AG09309 (cell line): ENCODE measurements at regions not wholly inside any gene's neighbourhood (a gene's known extent, or its start where the extent isn't known, plus 50 kb on each side); places are given as distances from the start of the nearest gene placed in this dataset.
A peak's percentile ranks its signal among the peaks of the same experiment; 100 is the strongest.

ENCODE experiments used
- DNase-seq: peaks from one replicate; pipeline ENCODE4 v3.0.0-alpha.2; 2010; ENCODE audit warnings: low read depth
- H3K4me3 ChIP-seq: 2 replicates; pipeline ENCODE4 v1.5.1; 2011; ENCODE audit warnings: mild to moderate bottlenecking, low read depth, low read length, moderate library complexity; ENCODE audit not compliant: control insufficient read depth
- TF ChIP-seq, protein P1 (sequence below): IDR thresholded peaks from 2 replicates; pipeline ENCODE4 v1.5.1; 2011; ENCODE audit warnings: mild to moderate bottlenecking, low read depth, low read length, inconsistent platforms; ENCODE audit not compliant: insufficient read depth, control insufficient read depth; ENCODE audit errors: missing control alignments

DNA sequence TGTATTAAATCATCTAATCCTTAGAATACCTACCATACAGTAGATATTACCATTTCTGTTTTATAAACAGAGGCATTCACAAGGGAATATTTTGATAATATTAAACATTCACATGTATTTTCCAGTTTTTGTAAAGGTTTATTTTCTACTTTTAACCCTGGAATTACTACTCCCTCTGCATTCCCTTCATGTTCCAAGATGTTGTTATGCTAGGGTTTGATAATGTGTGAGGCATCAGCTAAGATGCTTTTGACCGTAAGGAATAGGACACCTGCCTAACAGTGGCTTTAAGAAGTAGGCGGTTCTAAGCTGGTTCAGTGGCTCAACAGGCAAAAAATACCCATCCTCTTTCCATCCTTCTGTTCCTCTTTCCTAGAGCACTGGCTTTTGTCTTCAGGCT is 131.9 kb upstream of the USP24 start:
- TF ChIP-seq, protein P1, sequence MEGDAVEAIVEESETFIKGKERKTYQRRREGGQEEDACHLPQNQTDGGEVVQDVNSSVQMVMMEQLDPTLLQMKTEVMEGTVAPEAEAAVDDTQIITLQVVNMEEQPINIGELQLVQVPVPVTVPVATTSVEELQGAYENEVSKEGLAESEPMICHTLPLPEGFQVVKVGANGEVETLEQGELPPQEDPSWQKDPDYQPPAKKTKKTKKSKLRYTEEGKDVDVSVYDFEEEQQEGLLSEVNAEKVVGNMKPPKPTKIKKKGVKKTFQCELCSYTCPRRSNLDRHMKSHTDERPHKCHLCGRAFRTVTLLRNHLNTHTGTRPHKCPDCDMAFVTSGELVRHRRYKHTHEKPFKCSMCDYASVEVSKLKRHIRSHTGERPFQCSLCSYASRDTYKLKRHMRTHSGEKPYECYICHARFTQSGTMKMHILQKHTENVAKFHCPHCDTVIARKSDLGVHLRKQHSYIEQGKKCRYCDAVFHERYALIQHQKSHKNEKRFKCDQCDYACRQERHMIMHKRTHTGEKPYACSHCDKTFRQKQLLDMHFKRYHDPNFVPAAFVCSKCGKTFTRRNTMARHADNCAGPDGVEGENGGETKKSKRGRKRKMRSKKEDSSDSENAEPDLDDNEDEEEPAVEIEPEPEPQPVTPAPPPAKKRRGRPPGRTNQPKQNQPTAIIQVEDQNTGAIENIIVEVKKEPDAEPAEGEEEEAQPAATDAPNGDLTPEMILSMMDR: no peak
- no peak overlapping the region for H3K4me3 ChIP-seq
- no peak for DNase-seq

DNA sequence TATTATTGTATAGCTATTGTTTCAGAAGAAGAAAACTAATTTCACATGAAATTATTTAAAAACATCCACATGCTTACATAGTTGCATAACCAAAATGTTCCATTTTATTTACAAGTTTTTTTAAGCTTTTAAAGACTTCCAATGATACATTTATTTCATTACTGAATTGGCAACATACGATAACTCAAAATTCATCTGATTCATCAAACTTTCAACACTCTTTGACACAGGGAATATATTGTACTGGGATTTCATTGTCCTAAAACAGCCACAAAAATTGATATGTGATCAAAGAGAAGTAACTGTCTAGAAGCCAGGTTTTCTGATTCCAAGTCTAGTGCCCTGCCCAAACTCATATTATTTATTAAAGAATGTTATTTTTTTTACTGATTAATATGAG is 131.4 kb upstream of the USP24 start:
- TF ChIP-seq, protein P1: no peak
- H3K4me3 ChIP-seq: no peak overlapping the region
- no peak for DNase-seq

DNA sequence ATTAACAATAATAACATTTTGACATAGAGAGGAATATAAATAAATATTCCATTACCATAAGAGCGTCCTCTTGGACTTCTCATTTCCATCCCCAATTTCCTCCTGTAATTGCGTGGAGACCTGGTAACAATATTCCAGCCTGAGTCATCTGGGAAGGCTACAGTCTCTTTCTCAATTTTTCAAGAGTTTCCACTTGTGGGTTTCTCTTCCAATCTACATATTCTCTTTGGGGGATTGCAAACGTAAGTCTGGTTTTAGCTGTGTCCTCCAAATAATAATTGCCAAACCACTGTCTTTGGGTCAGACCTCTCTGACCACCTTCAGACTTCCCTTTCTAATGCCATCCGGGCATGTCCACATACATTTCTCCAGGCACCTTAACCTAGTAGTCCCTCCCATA is 124.5 kb upstream of the USP24 start:
- DNase-seq: no peak
- no peak overlapping the region for H3K4me3 ChIP-seq
- TF ChIP-seq, protein P1: no peak

DNA sequence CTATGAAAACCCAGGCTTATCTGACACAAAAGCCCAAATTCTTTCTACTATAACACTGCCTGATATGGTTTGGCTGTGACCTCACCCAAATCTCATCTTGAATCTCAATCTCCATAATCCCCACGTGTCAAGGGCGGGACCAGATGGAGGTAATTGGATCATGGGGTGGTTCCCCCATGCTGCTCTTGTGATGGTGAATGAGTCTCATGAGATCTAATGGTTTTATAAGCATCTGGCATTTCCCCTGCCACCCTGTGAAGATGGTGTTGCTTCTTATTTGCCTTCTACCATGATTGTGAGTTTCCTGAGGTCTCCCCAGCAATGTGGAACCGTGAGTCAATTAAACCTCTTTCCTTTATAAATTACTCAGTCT is 123.3 kb upstream of the USP24 start:
- TF ChIP-seq, protein P1: no peak
- no peak overlapping the region for H3K4me3 ChIP-seq
- no peak for DNase-seq

DNA sequence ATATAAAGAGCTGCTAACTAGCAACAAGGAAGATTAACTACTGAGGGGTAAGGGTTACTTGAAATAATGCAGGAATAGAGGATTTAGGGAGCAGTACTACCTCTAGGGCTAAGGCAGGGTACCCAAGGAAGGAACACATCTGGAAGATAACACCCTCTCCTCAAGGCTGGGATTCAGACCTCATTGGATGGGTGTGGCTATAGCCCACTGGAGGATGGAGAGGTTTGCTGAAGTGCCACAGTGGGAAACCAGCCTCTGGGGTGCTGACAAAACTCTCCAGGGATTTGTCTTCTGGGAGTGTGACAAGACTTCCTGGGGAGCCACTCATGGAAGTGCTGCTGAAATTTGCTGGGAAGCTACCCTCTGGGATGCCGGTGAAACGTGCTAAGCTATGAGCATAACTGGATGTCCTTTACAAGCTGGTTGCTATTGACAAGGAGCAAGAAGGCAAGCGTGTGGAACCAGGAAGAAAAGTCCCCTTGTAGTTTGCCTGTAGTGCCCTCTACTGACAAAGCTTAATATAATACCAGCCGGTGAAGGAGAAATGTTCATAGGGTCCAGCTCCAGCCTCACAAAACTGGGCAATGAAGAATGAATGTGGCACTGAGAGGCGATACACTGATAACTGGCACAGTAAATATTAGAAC is 122.8 kb upstream of the USP24 start:
- peak; percentile 39 for DNase-seq

DNA sequence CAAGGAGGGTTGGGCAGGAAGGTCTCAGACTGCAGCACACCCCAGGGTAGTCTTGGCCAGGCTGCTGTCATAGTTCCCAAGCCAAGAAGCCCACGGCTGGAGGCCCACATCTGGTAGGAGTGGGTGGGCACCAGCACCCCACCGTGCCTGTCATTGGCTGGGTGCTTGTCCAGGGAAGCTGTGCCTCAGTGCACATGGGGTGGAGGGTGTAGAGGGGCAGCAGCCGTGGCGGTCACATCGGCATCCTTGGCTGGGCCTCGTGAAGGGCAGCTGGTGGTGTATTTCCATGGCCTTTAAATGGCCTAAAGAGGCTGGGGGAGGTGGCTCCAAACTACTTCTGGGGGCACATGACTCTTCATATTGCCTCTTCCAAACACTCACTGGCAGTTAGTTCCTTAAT is 119.6 kb upstream of the USP24 start:
- DNase-seq: no peak
- no peak overlapping the region for H3K4me3 ChIP-seq
- TF ChIP-seq, protein P1: no peak

More for the DNA sequence above, 122.8 kb upstream of the USP24 start:
- TF ChIP-seq, protein P1: peak; percentile 56
- H3K4me3 ChIP-seq: no peak overlapping the region
